K562 (cell line): ENCODE measurements at regions not wholly inside any gene's neighbourhood (a gene's known extent, or its start where the extent isn't known, plus 50 kb on each side); places are given as distances from the start of the nearest gene placed in this dataset.

Source experiments
- CBX1 ChIP-seq: sonication (generic); IDR thresholded peaks from 2 replicates; pipeline ENCODE4 v1.6.1; 2016; ENCODE audit warnings: antibody characterized with exemption, low read depth, mild to moderate bottlenecking
- POLR2A ChIP-seq: fragments of 450-650 bp; conservative IDR thresholded peaks from 2 replicates; pipeline ENCODE4 v1.6.1; 2016

GRCh38 chr4:18445110-18445509 lies 423.6 kb upstream of the LCORL start:
- TF ChIP-seq POLR2A (no peak), CBX1 (no peak)
